ENCODE measurements at regions not wholly inside any gene's neighbourhood (a gene's known extent, or its start where the extent isn't known, plus 50 kb on each side); places are given as distances from the start of the nearest gene placed in this dataset.

DNA sequence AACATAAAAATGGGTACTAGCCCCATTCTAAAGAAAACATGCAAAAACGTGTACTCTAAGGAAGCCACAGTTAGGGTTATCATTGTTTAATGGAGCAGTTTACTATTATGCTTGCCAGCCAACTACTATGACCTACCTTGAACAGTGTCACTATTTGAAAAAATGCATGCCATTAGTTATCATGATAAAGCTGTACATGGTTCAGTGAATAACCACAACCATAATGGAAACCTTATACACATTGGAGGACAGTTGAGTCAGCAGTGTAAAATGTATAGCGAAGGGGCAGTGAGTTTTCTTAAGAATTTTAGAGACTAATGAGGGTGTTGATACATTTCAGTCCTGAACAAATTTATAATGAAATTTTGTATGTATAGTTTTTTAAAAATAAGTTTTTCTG lies 381.9 kb downstream of the GRXCR1 start:
- no peak overlapping the region for H3K4me3 Mint-ChIP-seq (ENCODE audit: unreplicated experiment)
- POLR2A ChIA-PET, result no interaction called here
- TF ChIP-seq, protein P1, sequence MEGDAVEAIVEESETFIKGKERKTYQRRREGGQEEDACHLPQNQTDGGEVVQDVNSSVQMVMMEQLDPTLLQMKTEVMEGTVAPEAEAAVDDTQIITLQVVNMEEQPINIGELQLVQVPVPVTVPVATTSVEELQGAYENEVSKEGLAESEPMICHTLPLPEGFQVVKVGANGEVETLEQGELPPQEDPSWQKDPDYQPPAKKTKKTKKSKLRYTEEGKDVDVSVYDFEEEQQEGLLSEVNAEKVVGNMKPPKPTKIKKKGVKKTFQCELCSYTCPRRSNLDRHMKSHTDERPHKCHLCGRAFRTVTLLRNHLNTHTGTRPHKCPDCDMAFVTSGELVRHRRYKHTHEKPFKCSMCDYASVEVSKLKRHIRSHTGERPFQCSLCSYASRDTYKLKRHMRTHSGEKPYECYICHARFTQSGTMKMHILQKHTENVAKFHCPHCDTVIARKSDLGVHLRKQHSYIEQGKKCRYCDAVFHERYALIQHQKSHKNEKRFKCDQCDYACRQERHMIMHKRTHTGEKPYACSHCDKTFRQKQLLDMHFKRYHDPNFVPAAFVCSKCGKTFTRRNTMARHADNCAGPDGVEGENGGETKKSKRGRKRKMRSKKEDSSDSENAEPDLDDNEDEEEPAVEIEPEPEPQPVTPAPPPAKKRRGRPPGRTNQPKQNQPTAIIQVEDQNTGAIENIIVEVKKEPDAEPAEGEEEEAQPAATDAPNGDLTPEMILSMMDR (IDR thresholded peaks at IDR 0.05; ENCODE audit: insufficient read depth in 1 of 2, low read depth in 1 of 2, low read length in 1 of 2, severe bottlenecking in 1 of 2, unreplicated experiment in 1 of 2), result no peak
- intact Hi-C loops (cut with micrococcal nuclease; ENCODE audit: unreplicated experiment), result no loop called here
- H3K27ac Mint-ChIP-seq (ENCODE audit: unreplicated experiment), result no peak overlapping the region
- no peaks in the 10 kb centered on the region for H3K36me3 Mint-ChIP-seq (ENCODE audit: insufficient read depth, unreplicated experiment)
- no peaks in the 10 kb centered on the region for H3K27me3 Mint-ChIP-seq (ENCODE audit: insufficient read depth, unreplicated experiment)
- Histone ChIP-seq H3K27me3 (replicated peaks; ENCODE audit: control insufficient read depth, insufficient read depth, low read length) (no peaks in the 10 kb centered on the region), H3K9me3 (no peaks in the 10 kb centered on the region), H3K36me3 (ENCODE audit: control insufficient read depth, insufficient read depth, low read length) (no peaks in the 10 kb centered on the region), H3K4me3 (ENCODE audit: low read depth, low read length) (no peak overlapping the region), H3K4me1 (no peaks in the 10 kb centered on the region)
- DNase-seq, result no peak
- no TSS peak for BruUV-seq (replicated peaks)
- no peaks in the 10 kb centered on the region for H3K9me3 Mint-ChIP-seq (ENCODE audit: unreplicated experiment)
- no peaks in the 10 kb centered on the region for H3K4me1 Mint-ChIP-seq (ENCODE audit: low read depth, unreplicated experiment)
- CTCF ChIA-PET, result no interaction called here

DNA sequence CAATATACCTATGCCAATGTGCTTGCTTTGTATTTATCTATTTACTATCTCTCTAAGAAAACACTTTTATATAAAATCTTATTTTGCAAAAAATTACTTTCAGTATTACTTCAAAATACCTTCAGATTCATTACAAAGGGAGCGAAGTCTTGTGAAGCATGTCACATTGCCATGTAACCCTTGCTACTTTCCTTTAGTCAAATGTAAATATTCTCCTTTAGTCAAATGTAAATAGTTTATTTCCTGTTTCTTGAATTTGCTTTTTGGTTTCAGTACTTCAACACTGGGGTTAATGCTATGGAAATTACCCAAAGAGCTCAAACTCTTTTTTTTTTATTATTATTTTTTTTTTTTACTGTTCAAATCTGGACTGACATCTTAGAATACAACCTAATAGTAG lies 383.3 kb downstream of the GRXCR1 start:
- POLR2A ChIA-PET, result no interaction called here
- CTCF ChIA-PET, result no interaction called here

DNA sequence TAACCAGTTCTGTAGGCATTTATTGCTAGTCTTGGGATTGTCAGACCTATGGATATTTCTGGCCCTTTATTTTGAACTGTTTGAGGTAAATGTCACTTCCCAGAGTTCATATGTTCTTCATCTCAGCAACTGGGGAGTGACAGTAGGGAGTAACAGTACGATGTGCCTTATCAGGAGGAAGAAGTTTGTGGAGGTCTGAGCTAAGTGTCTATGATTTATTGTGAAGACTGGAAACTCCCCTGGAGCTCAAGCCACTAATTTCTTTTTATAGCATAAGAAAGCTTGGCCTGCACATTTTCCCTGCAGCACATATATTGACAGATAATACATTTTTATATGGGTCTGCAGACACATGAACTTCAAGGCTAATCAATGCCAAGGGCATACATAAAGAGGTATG lies 383.8 kb downstream of the GRXCR1 start:
- Histone ChIP-seq H3K4me1 (no peaks in the 10 kb centered on the region), H3K4me3 (ENCODE audit: low read depth, low read length) (no peak overlapping the region), H3K9me3 (no peaks in the 10 kb centered on the region), H3K27me3 (replicated peaks; ENCODE audit: control insufficient read depth, insufficient read depth, low read length) (no peaks in the 10 kb centered on the region), H3K36me3 (ENCODE audit: control insufficient read depth, insufficient read depth, low read length) (no peaks in the 10 kb centered on the region)
- TF ChIP-seq, protein P1 (IDR thresholded peaks at IDR 0.05; ENCODE audit: insufficient read depth in 1 of 2, low read depth in 1 of 2, low read length in 1 of 2, severe bottlenecking in 1 of 2, unreplicated experiment in 1 of 2), result no peak
- Mint-ChIP-seq H3K27me3 (ENCODE audit: insufficient read depth, unreplicated experiment) (peaks cover 3% of the 10 kb centered on the region), H3K4me3 (ENCODE audit: unreplicated experiment) (no peak overlapping the region), H3K9me3 (ENCODE audit: unreplicated experiment) (no peaks in the 10 kb centered on the region), H3K4me1 (ENCODE audit: low read depth, unreplicated experiment) (no peaks in the 10 kb centered on the region), H3K27ac (ENCODE audit: unreplicated experiment) (no peak overlapping the region), H3K36me3 (ENCODE audit: insufficient read depth, unreplicated experiment) (no peaks in the 10 kb centered on the region)
- no peak for DNase-seq
- ChIA-PET POLR2A (no interaction called here), CTCF (no interaction called here)
- no TSS peak for BruUV-seq (replicated peaks)
- intact Hi-C loops (cut with micrococcal nuclease; ENCODE audit: unreplicated experiment), result no loop called here

More for the DNA sequence above, 383.3 kb downstream of the GRXCR1 start:
- no peaks in the 10 kb centered on the region for H3K4me1 Mint-ChIP-seq (ENCODE audit: low read depth, unreplicated experiment)
- intact Hi-C loops (cut with micrococcal nuclease; ENCODE audit: unreplicated experiment), result no loop called here
- H3K36me3 Mint-ChIP-seq (ENCODE audit: insufficient read depth, unreplicated experiment), result no peaks in the 10 kb centered on the region
- TF ChIP-seq, protein P1 (IDR thresholded peaks at IDR 0.05; ENCODE audit: insufficient read depth in 1 of 2, low read depth in 1 of 2, low read length in 1 of 2, severe bottlenecking in 1 of 2, unreplicated experiment in 1 of 2), result no peak
- no peaks in the 10 kb centered on the region for H3K9me3 ChIP-seq
- H3K4me3 Mint-ChIP-seq (ENCODE audit: unreplicated experiment), result no peak overlapping the region
- no peak overlapping the region for H3K4me3 ChIP-seq (ENCODE audit: low read depth, low read length)
- BruUV-seq (replicated peaks), result no TSS peak
- no peaks in the 10 kb centered on the region for H3K36me3 ChIP-seq (ENCODE audit: control insufficient read depth, insufficient read depth, low read length)
- no peak for DNase-seq
- H3K4me1 ChIP-seq, result no peaks in the 10 kb centered on the region
- H3K27ac Mint-ChIP-seq (ENCODE audit: unreplicated experiment), result no peak overlapping the region
- no peaks in the 10 kb centered on the region for H3K27me3 ChIP-seq (replicated peaks; ENCODE audit: control insufficient read depth, insufficient read depth, low read length)
- H3K9me3 Mint-ChIP-seq (ENCODE audit: unreplicated experiment), result no peaks in the 10 kb centered on the region
- H3K27me3 Mint-ChIP-seq (ENCODE audit: insufficient read depth, unreplicated experiment), result no peaks in the 10 kb centered on the region

All from Caco-2 (cell line).